CD4-positive, alpha-beta memory T cell (primary cell): ENCODE measurements at regions not wholly inside any gene's neighbourhood (a gene's known extent, or its start where the extent isn't known, plus 50 kb on each side); places are given as distances from the start of the nearest gene placed in this dataset.

Source experiments
- CTCF ChIA-PET: fragments of 350-600 bp; sonication (Branson Sonifier 250); formaldehyde crosslinking; loops from one replicate; lab custom pipeline; 2021; ENCODE audit warnings: inconsistent platforms; ENCODE audit not compliant: partially characterized antibody; lab: Charles Lee
- POLR2A ChIA-PET: fragments of 350-600 bp; sonication (Branson Sonifier 250); formaldehyde crosslinking; loops from one replicate; lab custom pipeline; 2021; ENCODE audit not compliant: partially characterized antibody; lab: Charles Lee
- DNase-seq, 5 donors: peaks; one replicate each; pipeline versions ENCODE4 v3.0.0 to v3.0.0-alpha.2; 2020 to 2022; ENCODE audit warnings: mixed read lengths in 1 of 5
- H3K27ac ChIP-seq: one replicate; pipeline ENCODE4 v1.7.0; 2013; ENCODE audit warnings: low read depth, low read length
- H3K27me3 ChIP-seq: 2 replicates; pipeline ENCODE4 v1.7.0; 2013; ENCODE audit warnings: mild to moderate bottlenecking, low read length, moderate library complexity; ENCODE audit not compliant: insufficient read depth
- H3K36me3 ChIP-seq: 2 replicates; pipeline ENCODE4 v1.7.0; 2013; ENCODE audit warnings: mild to moderate bottlenecking, low read length, moderate library complexity; ENCODE audit not compliant: insufficient read depth
- H3K4me1 ChIP-seq: 2 replicates; pipeline ENCODE4 v1.7.0; 2013; ENCODE audit warnings: mild to moderate bottlenecking, low read length, moderate library complexity; ENCODE audit not compliant: insufficient read depth
- H3K4me3 ChIP-seq, 2 donors: one replicate each; pipeline ENCODE4 v1.7.0; 2013; ENCODE audit warnings: low read length in 2 of 2, mild to moderate bottlenecking in 1 of 2
- H3K9me3 ChIP-seq, 2 donors: one replicate each; pipeline ENCODE4 v1.7.0; 2013; ENCODE audit warnings: low read length in 2 of 2, control low read depth in 1 of 2; ENCODE audit not compliant: control insufficient read depth in 1 of 2
- H3K27ac Mint-ChIP-seq, 7 donors: one replicate each; pipeline ENCODE4 v1.8.0; 2020 to 2021; ENCODE audit warnings: mixed read lengths in 7 of 7, mild to moderate bottlenecking in 6 of 7, inconsistent platforms in 3 of 7, moderate library complexity in 3 of 7
- H3K27me3 Mint-ChIP-seq, 2 donors: one replicate each; pipeline ENCODE4 v1.8.0; 2020 to 2021; ENCODE audit warnings: mixed read lengths in 2 of 2
- H3K36me3 Mint-ChIP-seq, 2 donors: one replicate each; pipeline ENCODE4 v1.8.0; 2020 to 2021; ENCODE audit warnings: mixed read lengths in 2 of 2, inconsistent platforms in 1 of 2, mild to moderate bottlenecking in 1 of 2
- H3K4me1 Mint-ChIP-seq, 4 donors: one replicate each; pipeline ENCODE4 v1.8.0; 2020 to 2021; ENCODE audit warnings: mixed read lengths in 4 of 4, mild to moderate bottlenecking in 1 of 4
- H3K4me3 Mint-ChIP-seq, 8 donors: one replicate each; pipeline ENCODE4 v1.8.0; 2020 to 2021; ENCODE audit warnings: mixed read lengths in 8 of 8, mild to moderate bottlenecking in 7 of 8, moderate library complexity in 6 of 8, inconsistent platforms in 3 of 8
- H3K9me3 Mint-ChIP-seq, 8 donors: one replicate each; pipeline ENCODE4 v1.8.0; 2020 to 2021; ENCODE audit warnings: mixed read lengths in 8 of 8, mild to moderate bottlenecking in 5 of 8, inconsistent platforms in 3 of 8, moderate library complexity in 1 of 8
- intact Hi-C: fragments of 100-400 bp; cut with micrococcal nuclease; formaldehyde crosslinking; loops from one replicate; pipeline ENCODE4 v1.15.1; 2023

GRCh38 chr7:25831062-25831691 is 320.8 kb upstream of the NFE2L3 start:
- Histone ChIP-seq H3K36me3 (no peaks in the 10 kb centered on the region), H3K4me3 (no peak overlapping the region), H3K27me3 (no peaks in the 10 kb centered on the region), H3K27ac (no peak overlapping the region), H3K9me3 (no peaks in the 10 kb centered on the region), H3K4me1 (no peaks in the 10 kb centered on the region)
- ChIA-PET CTCF (no interaction called here), POLR2A (no interaction called here)
- Mint-ChIP-seq H3K9me3 (peaks cover 0 to 6% (median 0%) of the 10 kb centered on the region in 8 donors), H3K27me3 (peaks cover 21 to 24% of the 10 kb centered on the region in 2 donors), H3K27ac (no peak overlapping the region), H3K4me1 (no peaks in the 10 kb centered on the region), H3K4me3 (no peak overlapping the region), H3K36me3 (no peaks in the 10 kb centered on the region)
- no peak for DNase-seq
- intact Hi-C loops = no loop called here

GRCh38 chr7:25831831-25832411 is 320.1 kb upstream of the NFE2L3 start:
- intact Hi-C loops = no loop called here
- POLR2A ChIA-PET = no interaction called here
- peaks cover 22 to 29% of the 10 kb centered on the region in 2 donors for H3K27me3 Mint-ChIP-seq

GRCh38 chr7:25832456-25832855 is 319.5 kb upstream of the NFE2L3 start:
- CTCF ChIA-PET = no interaction called here
- POLR2A ChIA-PET = no interaction called here
- Histone ChIP-seq H3K4me3 (no peak overlapping the region), H3K27ac (no peak overlapping the region), H3K4me1 (no peaks in the 10 kb centered on the region), H3K36me3 (no peaks in the 10 kb centered on the region), H3K9me3 (no peaks in the 10 kb centered on the region), H3K27me3 (no peaks in the 10 kb centered on the region)
- Mint-ChIP-seq H3K27ac (no peak overlapping the region), H3K4me1 (no peaks in the 10 kb centered on the region), H3K4me3 (no peak overlapping the region), H3K27me3 (peaks cover 24 to 34% of the 10 kb centered on the region in 2 donors), H3K9me3 (peaks cover 0 to 6% (median 0%) of the 10 kb centered on the region in 8 donors), H3K36me3 (no peaks in the 10 kb centered on the region)
- no peak for DNase-seq
- intact Hi-C loops = no loop called here

More at GRCh38 chr7:25831831-25832411, 320.1 kb upstream of the NFE2L3 start:
- peaks cover 0 to 6% (median 0%) of the 10 kb centered on the region in 8 donors for H3K9me3 Mint-ChIP-seq
- Histone ChIP-seq H3K27me3 (no peaks in the 10 kb centered on the region), H3K36me3 (no peaks in the 10 kb centered on the region), H3K4me3 (no peak overlapping the region), H3K9me3 (no peaks in the 10 kb centered on the region), H3K4me1 (no peaks in the 10 kb centered on the region), H3K27ac (no peak overlapping the region)
- DNase-seq = no peak
- no peaks in the 10 kb centered on the region for H3K4me1 Mint-ChIP-seq
- H3K36me3 Mint-ChIP-seq = no peaks in the 10 kb centered on the region
- no peak overlapping the region for H3K4me3 Mint-ChIP-seq
- no peak overlapping the region for H3K27ac Mint-ChIP-seq
- CTCF ChIA-PET = no interaction called here

- CTCF ChIA-PET = no interaction called here
- H3K4me3 Mint-ChIP-seq = no peak overlapping the region
- no peak overlapping the region for H3K4me3 ChIP-seq
- peaks cover 21 to 29% of the 10 kb centered on the region in 2 donors for H3K27me3 Mint-ChIP-seq
- POLR2A ChIA-PET = no interaction called here
- peaks cover 0 to 6% (median 0%) of the 10 kb centered on the region in 8 donors for H3K9me3 Mint-ChIP-seq
- no peak overlapping the region for H3K27ac Mint-ChIP-seq
- peaks cover under 1% of the 10 kb centered on the region for H3K27me3 ChIP-seq
- no peaks in the 10 kb centered on the region for H3K36me3 Mint-ChIP-seq
- no peaks in the 10 kb centered on the region for H3K36me3 ChIP-seq
- no peaks in the 10 kb centered on the region for H3K4me1 ChIP-seq
- H3K27ac ChIP-seq = no peak overlapping the region
- no peaks in the 10 kb centered on the region for H3K4me1 Mint-ChIP-seq
- intact Hi-C loops = no loop called here
- no peak for DNase-seq
- H3K9me3 ChIP-seq = no peaks in the 10 kb centered on the region
These were observed 319.1 kb upstream of the NFE2L3 start for GRCh38 chr7:25832929-25833328.

GRCh38 chr7:25834050-25834449 is 317.9 kb upstream of the NFE2L3 start:
- Mint-ChIP-seq H3K36me3 (no peaks in the 10 kb centered on the region), H3K4me3 (no peak overlapping the region), H3K9me3 (no peaks in the 10 kb centered on the region), H3K4me1 (no peaks in the 10 kb centered on the region), H3K27me3 (peaks cover 15 to 34% of the 10 kb centered on the region in 2 donors), H3K27ac (peak overlapping the region in 1 of 7 donors; percentile 37)
- intact Hi-C loops = no loop called here
- no peak overlapping the region for H3K27ac ChIP-seq
- ChIA-PET POLR2A (no interaction called here), CTCF (no interaction called here)
- peaks cover 5% of the 10 kb centered on the region for H3K27me3 ChIP-seq
- DNase-seq = no peak
- H3K4me3 ChIP-seq = no peak overlapping the region
- no peaks in the 10 kb centered on the region for H3K36me3 ChIP-seq
- H3K9me3 ChIP-seq = no peaks in the 10 kb centered on the region
- no peaks in the 10 kb centered on the region for H3K4me1 ChIP-seq

- no peak overlapping the region for H3K4me3 Mint-ChIP-seq
- no peaks in the 10 kb centered on the region for H3K4me1 Mint-ChIP-seq
- H3K9me3 ChIP-seq = no peaks in the 10 kb centered on the region
- CTCF ChIA-PET = no interaction called here
- no peak overlapping the region for H3K4me3 ChIP-seq
- no peak overlapping the region for H3K27ac Mint-ChIP-seq
- no peaks in the 10 kb centered on the region for H3K36me3 ChIP-seq
- H3K9me3 Mint-ChIP-seq = no peaks in the 10 kb centered on the region
- intact Hi-C loops = no loop called here
- peaks cover 5% of the 10 kb centered on the region for H3K27me3 ChIP-seq
- H3K4me1 ChIP-seq = no peaks in the 10 kb centered on the region
- peaks cover 14 to 31% of the 10 kb centered on the region in 2 donors for H3K27me3 Mint-ChIP-seq
- no peak overlapping the region for H3K27ac ChIP-seq
- no peak for DNase-seq
- POLR2A ChIA-PET = no interaction called here
- no peaks in the 10 kb centered on the region for H3K36me3 Mint-ChIP-seq
These were observed 316.8 kb upstream of the NFE2L3 start for GRCh38 chr7:25835197-25835596.

GRCh38 chr7:25839084-25839769 is 312.8 kb upstream of the NFE2L3 start:
- ChIA-PET CTCF (interaction anchor here (1.3 kb wide), 1 partner anchor 12 kb away, joined by 4 read pairs; no protein-coding TSS in a partner anchor), POLR2A (no interaction called here)
- Histone ChIP-seq H3K36me3 (no peaks in the 10 kb centered on the region), H3K4me1 (no peaks in the 10 kb centered on the region), H3K27me3 (peaks cover 5% of the 10 kb centered on the region), H3K27ac (no peak overlapping the region), H3K4me3 (no peak overlapping the region), H3K9me3 (no peaks in the 10 kb centered on the region)
- H3K4me1 Mint-ChIP-seq = no peaks in the 10 kb centered on the region
- intact Hi-C loops = no loop called here
- no peak overlapping the region for H3K27ac Mint-ChIP-seq
- no peak overlapping the region for H3K4me3 Mint-ChIP-seq
- H3K36me3 Mint-ChIP-seq = no peaks in the 10 kb centered on the region
- DNase-seq = no peak
- peaks cover 4 to 35% of the 10 kb centered on the region in 2 donors for H3K27me3 Mint-ChIP-seq
- H3K9me3 Mint-ChIP-seq = no peaks in the 10 kb centered on the region
